ENCODE measurements at regions not wholly inside any gene's neighbourhood (a gene's known extent, or its start where the extent isn't known, plus 50 kb on each side); places are given as distances from the start of the nearest gene placed in this dataset.

DNA sequence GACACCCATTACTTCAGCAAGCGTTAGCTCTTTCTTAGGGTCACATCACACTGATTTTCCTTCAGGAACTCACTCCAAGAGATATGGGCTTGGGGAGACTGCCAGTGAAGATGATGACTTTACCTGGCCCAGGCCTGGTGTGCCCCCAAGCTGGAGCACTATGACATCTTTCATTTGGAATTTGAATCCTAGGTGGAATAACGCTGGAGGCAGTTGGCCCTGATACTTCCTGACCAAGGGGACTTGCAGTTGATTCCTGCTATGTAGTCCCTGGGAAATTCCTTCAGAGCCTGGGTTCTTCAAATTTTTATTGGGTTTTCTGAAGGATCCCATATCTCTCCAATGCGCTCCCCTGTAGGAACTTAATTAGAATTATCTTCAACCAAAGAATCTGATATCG lies 114.9 kb upstream of the GUCA2B start:
- H3K9me3 ChIP-seq (replicated peaks in 1 of 2; ENCODE audit: control insufficient read depth in 1 of 2, insufficient read depth in 1 of 2, low read length in 2 of 2) = no peaks in the 10 kb centered on the region
- peaks cover 5 to 10% (median 8%) of the 10 kb centered on the region in 3 donors for H3K27me3 Mint-ChIP-seq (ENCODE audit: low read depth in 3 of 3)
- no peak for DNase-seq
- peaks cover 13% of the 10 kb centered on the region for H3K4me1 Mint-ChIP-seq
- intact Hi-C loops (cut with micrococcal nuclease) = loop anchor here (10.0 kb wide), 2 partner anchors 203 to 233 kb away; no protein-coding TSS in a partner anchor
- no peak overlapping the region for H2AFZ ChIP-seq (ENCODE audit: insufficient read depth, low read depth, low read length, poor library complexity, severe bottlenecking)
- no peak overlapping the region for H3K27ac ChIP-seq (ENCODE audit: low read depth in 1 of 2, low read length in 2 of 2)
- peaks cover 0 to 8% of the 10 kb centered on the region in 2 donors for H3K27me3 ChIP-seq (ENCODE audit: control insufficient read depth in 2 of 2, insufficient read depth in 2 of 2, low read length in 2 of 2)
- H3K9ac ChIP-seq (ENCODE audit: insufficient read depth, low read length, poor library complexity, severe bottlenecking) = no peak overlapping the region
- H3K4me3 Mint-ChIP-seq = no peak overlapping the region
- TF ChIP-seq, protein P1, sequence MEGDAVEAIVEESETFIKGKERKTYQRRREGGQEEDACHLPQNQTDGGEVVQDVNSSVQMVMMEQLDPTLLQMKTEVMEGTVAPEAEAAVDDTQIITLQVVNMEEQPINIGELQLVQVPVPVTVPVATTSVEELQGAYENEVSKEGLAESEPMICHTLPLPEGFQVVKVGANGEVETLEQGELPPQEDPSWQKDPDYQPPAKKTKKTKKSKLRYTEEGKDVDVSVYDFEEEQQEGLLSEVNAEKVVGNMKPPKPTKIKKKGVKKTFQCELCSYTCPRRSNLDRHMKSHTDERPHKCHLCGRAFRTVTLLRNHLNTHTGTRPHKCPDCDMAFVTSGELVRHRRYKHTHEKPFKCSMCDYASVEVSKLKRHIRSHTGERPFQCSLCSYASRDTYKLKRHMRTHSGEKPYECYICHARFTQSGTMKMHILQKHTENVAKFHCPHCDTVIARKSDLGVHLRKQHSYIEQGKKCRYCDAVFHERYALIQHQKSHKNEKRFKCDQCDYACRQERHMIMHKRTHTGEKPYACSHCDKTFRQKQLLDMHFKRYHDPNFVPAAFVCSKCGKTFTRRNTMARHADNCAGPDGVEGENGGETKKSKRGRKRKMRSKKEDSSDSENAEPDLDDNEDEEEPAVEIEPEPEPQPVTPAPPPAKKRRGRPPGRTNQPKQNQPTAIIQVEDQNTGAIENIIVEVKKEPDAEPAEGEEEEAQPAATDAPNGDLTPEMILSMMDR (IDR thresholded peaks at IDR 0.05) = no peak
- H3K36me3 Mint-ChIP-seq = peaks cover 0 to 2% of the 10 kb centered on the region in 2 donors
- whole genome bisulfite sequencing (ENCODE audit: insufficient coverage) = 94% methylated on average over 3 of the region's 4 CpGs
- no peaks in the 10 kb centered on the region for H3K9me3 Mint-ChIP-seq
- H3K4me3 ChIP-seq (replicated peaks in 1 of 3; ENCODE audit: low read depth in 2 of 3, low read length in 3 of 3) = no peak overlapping the region
- no peak overlapping the region for H3K27ac Mint-ChIP-seq
- H3K36me3 ChIP-seq (replicated peaks in 1 of 2; ENCODE audit: control insufficient read depth in 1 of 2, insufficient read depth in 2 of 2, low read length in 2 of 2) = no peaks in the 10 kb centered on the region
- H3K79me2 ChIP-seq (ENCODE audit: insufficient read depth, low read length) = no peaks in the 10 kb centered on the region
- H4K20me1 ChIP-seq (ENCODE audit: insufficient read depth, low read length) = no peaks in the 10 kb centered on the region
- no peak overlapping the region for H3K4me2 ChIP-seq (replicated peaks; ENCODE audit: extremely low read depth, low read length, poor library complexity, severe bottlenecking)
- peaks cover 15 to 20% of the 10 kb centered on the region in 2 donors for H3K4me1 ChIP-seq (ENCODE audit: control insufficient read depth in 1 of 2, insufficient read depth in 2 of 2, low read length in 2 of 2)

DNA sequence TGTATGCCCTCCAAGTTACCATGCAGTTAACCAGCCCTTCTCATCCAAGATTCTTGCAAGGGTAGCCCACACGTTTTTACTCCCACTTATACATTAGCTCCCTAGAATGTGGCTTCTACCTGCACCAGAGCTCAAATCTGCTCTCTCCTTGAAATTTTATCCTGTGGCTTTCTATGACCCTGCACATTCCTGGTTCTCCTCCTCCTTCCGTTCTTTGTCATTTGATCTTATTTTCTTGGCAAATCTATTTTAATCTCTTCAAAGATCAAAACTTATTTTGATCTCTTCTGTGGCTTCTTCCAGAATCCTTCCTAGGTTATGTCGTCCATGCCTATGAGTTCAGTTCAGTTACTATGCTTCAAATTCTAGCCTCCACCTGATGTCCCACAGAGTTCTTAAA lies 115.6 kb upstream of the GUCA2B start:
- Histone ChIP-seq H3K4me3 (replicated peaks in 1 of 3; ENCODE audit: low read depth in 2 of 3, low read length in 3 of 3) (no peak overlapping the region), H3K4me2 (replicated peaks; ENCODE audit: extremely low read depth, low read length, poor library complexity, severe bottlenecking) (no peak overlapping the region), H3K9me3 (replicated peaks in 1 of 2; ENCODE audit: control insufficient read depth in 1 of 2, insufficient read depth in 1 of 2, low read length in 2 of 2) (no peaks in the 10 kb centered on the region), H3K9ac (ENCODE audit: insufficient read depth, low read length, poor library complexity, severe bottlenecking) (no peak overlapping the region), H3K4me1 (ENCODE audit: control insufficient read depth in 1 of 2, insufficient read depth in 2 of 2, low read length in 2 of 2) (peaks cover 15 to 20% of the 10 kb centered on the region in 2 donors), H3K27me3 (ENCODE audit: control insufficient read depth in 2 of 2, insufficient read depth in 2 of 2, low read length in 2 of 2) (peaks cover 0 to 8% of the 10 kb centered on the region in 2 donors), H3K36me3 (replicated peaks in 1 of 2; ENCODE audit: control insufficient read depth in 1 of 2, insufficient read depth in 2 of 2, low read length in 2 of 2) (no peaks in the 10 kb centered on the region), H3K27ac (ENCODE audit: low read depth in 1 of 2, low read length in 2 of 2) (no peak overlapping the region), H2AFZ (ENCODE audit: insufficient read depth, low read depth, low read length, poor library complexity, severe bottlenecking) (no peak overlapping the region), H3K79me2 (ENCODE audit: insufficient read depth, low read length) (no peaks in the 10 kb centered on the region), H4K20me1 (ENCODE audit: insufficient read depth, low read length) (no peaks in the 10 kb centered on the region)
- peaks cover 13% of the 10 kb centered on the region for H3K4me1 Mint-ChIP-seq
- H3K9me3 Mint-ChIP-seq = no peaks in the 10 kb centered on the region
- TF ChIP-seq, protein P1 (IDR thresholded peaks at IDR 0.05) = no peak
- 83% methylated on average over 3 of the region's 3 CpGs for WGBS (ENCODE audit: insufficient coverage)
- intact Hi-C loops (cut with micrococcal nuclease) = loop anchor here (10.0 kb wide), 2 partner anchors 203 to 233 kb away; no protein-coding TSS in a partner anchor
- H3K27ac Mint-ChIP-seq = no peak overlapping the region
- peaks cover 0 to 2% of the 10 kb centered on the region in 2 donors for H3K36me3 Mint-ChIP-seq
- H3K4me3 Mint-ChIP-seq = no peak overlapping the region
- peaks cover 7 to 9% (median 8%) of the 10 kb centered on the region in 3 donors for H3K27me3 Mint-ChIP-seq (ENCODE audit: low read depth in 3 of 3)
- DNase-seq = no peak

Measured in CD14-positive monocyte (primary cell).